Ectodermal cell (in vitro differentiated cells): ENCODE measurements at regions not wholly inside any gene's neighbourhood (a gene's known extent, or its start where the extent isn't known, plus 50 kb on each side); places are given as distances from the start of the nearest gene placed in this dataset.

Source experiments
- H3K27ac ChIP-seq: 2 replicates; pipeline ENCODE4 v1.7.0; 2013; ENCODE audit warnings: mild to moderate bottlenecking, low read depth, low read length; ENCODE audit not compliant: insufficient read depth, poor library complexity, severe bottlenecking
- H3K27me3 ChIP-seq: 2 replicates; pipeline ENCODE4 v1.7.0; 2013; ENCODE audit warnings: mild to moderate bottlenecking, low read length; ENCODE audit not compliant: insufficient read depth, control insufficient read depth, poor library complexity, severe bottlenecking
- H3K36me3 ChIP-seq: one replicate; pipeline ENCODE4 v1.7.0; 2013; ENCODE audit warnings: low read length; ENCODE audit not compliant: control insufficient read depth, insufficient read depth
- H3K4me1 ChIP-seq: one replicate; pipeline ENCODE4 v1.7.0; 2013; ENCODE audit warnings: low read length; ENCODE audit not compliant: control insufficient read depth, insufficient read depth
- H3K4me3 ChIP-seq: 2 replicates; pipeline ENCODE4 v1.7.0; 2013; ENCODE audit warnings: low read depth, low read length, control low read depth; ENCODE audit not compliant: insufficient read depth
- H3K9me3 ChIP-seq: 2 replicates; pipeline ENCODE4 v1.7.0; 2013; ENCODE audit warnings: mild to moderate bottlenecking, low read length, moderate library complexity; ENCODE audit not compliant: control insufficient read depth
- WGBS, 2 experiments: methylation state at CpG; one replicate each; pipeline ENCODE4 v1.1.7; 2013; ENCODE audit warnings: missing lambda C conversion rate in 2 of 2; 5-methylcytosine and 5-hydroxymethylcytosine counted together

- H3K4me3 ChIP-seq, result no peak overlapping the region
- H3K9me3 ChIP-seq, result no peaks in the 10 kb centered on the region
- H3K27ac ChIP-seq, result no peak overlapping the region
- no peaks in the 10 kb centered on the region for H3K36me3 ChIP-seq
- 92 to 93% methylated on average over 2 of the region's 2 CpGs for whole genome bisulfite sequencing, 2 experiments
- H3K27me3 ChIP-seq, result no peaks in the 10 kb centered on the region
- H3K4me1 ChIP-seq, result no peaks in the 10 kb centered on the region
Observed at GRCh38 chr7:108810756-108811385, 241.2 kb downstream of the DNAJB9 start.

- H3K4me1 ChIP-seq, result no peaks in the 10 kb centered on the region
- no peak overlapping the region for H3K4me3 ChIP-seq
- no peaks in the 10 kb centered on the region for H3K27me3 ChIP-seq
- 93 to 95% methylated on average over 3 of the region's 3 CpGs for WGBS, 2 experiments
- no peaks in the 10 kb centered on the region for H3K9me3 ChIP-seq
- H3K36me3 ChIP-seq, result no peaks in the 10 kb centered on the region
- H3K27ac ChIP-seq, result no peak overlapping the region
Observed at GRCh38 chr7:108813251-108814014, 243.8 kb downstream of the DNAJB9 start.

GRCh38 chr7:108815815-108816214, 246.1 kb downstream of the DNAJB9 start:
- Histone ChIP-seq H3K36me3 (no peaks in the 10 kb centered on the region), H3K4me1 (no peaks in the 10 kb centered on the region), H3K27me3 (no peaks in the 10 kb centered on the region), H3K4me3 (no peak overlapping the region), H3K9me3 (no peaks in the 10 kb centered on the region), H3K27ac (no peak overlapping the region)
- 92 to 94% methylated on average over 2 of the region's 2 CpGs for WGBS, 2 experiments

- Histone ChIP-seq H3K9me3 (no peaks in the 10 kb centered on the region), H3K36me3 (no peaks in the 10 kb centered on the region), H3K27me3 (no peaks in the 10 kb centered on the region), H3K27ac (no peak overlapping the region), H3K4me1 (no peaks in the 10 kb centered on the region), H3K4me3 (no peak overlapping the region)
- WGBS, 2 experiments, result 67 to 89% methylated on average over 1 to 2 of the region's 2 CpGs
Observed at GRCh38 chr7:108818742-108819141, 249.1 kb downstream of the DNAJB9 start.

- 82 to 84% methylated on average over 3 of the region's 3 CpGs for WGBS, 2 experiments
- H3K4me1 ChIP-seq, result no peaks in the 10 kb centered on the region
- H3K27me3 ChIP-seq, result no peaks in the 10 kb centered on the region
- H3K27ac ChIP-seq, result no peak overlapping the region
- no peak overlapping the region for H3K4me3 ChIP-seq
- H3K36me3 ChIP-seq, result no peaks in the 10 kb centered on the region
- no peaks in the 10 kb centered on the region for H3K9me3 ChIP-seq
Observed at GRCh38 chr7:108824840-108825580, 255.3 kb downstream of the DNAJB9 start.

GRCh38 chr7:108825581-108825909, 255.9 kb downstream of the DNAJB9 start:
- no peak overlapping the region for H3K4me3 ChIP-seq
- no peaks in the 10 kb centered on the region for H3K36me3 ChIP-seq
- H3K27me3 ChIP-seq, result no peaks in the 10 kb centered on the region
- WGBS, 2 experiments, result 93 to 98% methylated on average over 2 of the region's 2 CpGs
- H3K4me1 ChIP-seq, result no peaks in the 10 kb centered on the region
- no peaks in the 10 kb centered on the region for H3K9me3 ChIP-seq
- H3K27ac ChIP-seq, result no peak overlapping the region

GRCh38 chr7:108836256-108836655, 266.6 kb downstream of the DNAJB9 start:
- H3K4me1 ChIP-seq, result no peaks in the 10 kb centered on the region
- no peaks in the 10 kb centered on the region for H3K9me3 ChIP-seq
- no peaks in the 10 kb centered on the region for H3K36me3 ChIP-seq
- no peak overlapping the region for H3K4me3 ChIP-seq
- H3K27ac ChIP-seq, result no peak overlapping the region
- H3K27me3 ChIP-seq, result no peaks in the 10 kb centered on the region

GRCh38 chr7:108838198-108838597, 268.5 kb downstream of the DNAJB9 start:
- no peak overlapping the region for H3K4me3 ChIP-seq

GRCh38 chr7:108839076-108839475, 269.4 kb downstream of the DNAJB9 start:
- Histone ChIP-seq H3K27ac (no peak overlapping the region), H3K36me3 (no peaks in the 10 kb centered on the region), H3K27me3 (no peaks in the 10 kb centered on the region), H3K9me3 (no peaks in the 10 kb centered on the region), H3K4me3 (no peak overlapping the region), H3K4me1 (no peaks in the 10 kb centered on the region)
- 0 to 33% methylated on average over 2 to 3 of the region's 3 CpGs for WGBS, 2 experiments

More at GRCh38 chr7:108838198-108838597, 268.5 kb downstream of the DNAJB9 start:
- Histone ChIP-seq H3K9me3 (no peaks in the 10 kb centered on the region), H3K27me3 (no peaks in the 10 kb centered on the region), H3K4me1 (no peaks in the 10 kb centered on the region), H3K36me3 (no peaks in the 10 kb centered on the region), H3K27ac (no peak overlapping the region)
- WGBS, 2 experiments, result 94 to 98% methylated on average over 4 of the region's 4 CpGs

- no peaks in the 10 kb centered on the region for H3K4me1 ChIP-seq
- no peak overlapping the region for H3K27ac ChIP-seq
- no peaks in the 10 kb centered on the region for H3K9me3 ChIP-seq
- H3K36me3 ChIP-seq, result no peaks in the 10 kb centered on the region
- no peaks in the 10 kb centered on the region for H3K27me3 ChIP-seq
- no peak overlapping the region for H3K4me3 ChIP-seq
Observed at GRCh38 chr7:108845951-108846350, 276.3 kb downstream of the DNAJB9 start.
